ENCODE measurements at regions not wholly inside any gene's neighbourhood (a gene's known extent, or its start where the extent isn't known, plus 50 kb on each side); places are given as distances from the start of the nearest gene placed in this dataset.

DNA sequence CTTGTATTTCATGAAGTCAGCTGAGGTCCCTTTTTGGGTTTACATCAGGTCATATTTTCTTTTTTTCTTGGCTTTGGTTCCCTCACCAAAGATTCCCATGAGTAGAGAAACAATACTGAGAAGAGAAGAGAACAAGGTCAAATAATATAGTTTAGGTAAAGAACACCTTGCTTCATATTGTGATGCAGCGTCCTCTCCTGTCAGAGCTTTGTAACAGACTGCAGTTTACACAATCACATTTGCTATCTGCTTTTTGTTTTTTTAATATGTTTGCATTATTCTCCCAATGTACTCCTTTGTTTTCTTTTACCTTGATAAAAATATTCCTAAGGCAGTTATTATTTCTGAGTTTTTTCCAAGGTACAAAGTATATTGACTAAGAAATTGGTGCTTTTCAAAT, 283.2 kb downstream of the SHOX2 start:
- no peaks in the 10 kb centered on the region for H3K36me3 ChIP-seq
- no peaks in the 10 kb centered on the region for H3K4me1 ChIP-seq
- H3K27ac ChIP-seq: no peak overlapping the region
- no peaks in the 10 kb centered on the region for H3K27me3 ChIP-seq
- no peak for TF ChIP-seq CTCF (IDR thresholded peaks at IDR 0.05)
- TF ChIP-seq POLR2A (IDR thresholded peaks at IDR 0.05): no peak
- H3K9me3 ChIP-seq: peaks cover 0 to 1% (median 0%) of the 10 kb centered on the region in 3 donors
- DNase-seq: no peak
- no peak overlapping the region for H3K4me3 ChIP-seq
- 67 to 70% methylated on average over 1 of the region's 1 CpG for WGBS, 2 donors
- intact Hi-C loops (cut with DNase I): no loop called here

- no peaks in the 10 kb centered on the region for H3K36me3 ChIP-seq
- intact Hi-C loops (cut with DNase I): no loop called here
- H3K27me3 ChIP-seq: no peaks in the 10 kb centered on the region
- TF ChIP-seq CTCF (IDR thresholded peaks at IDR 0.05) (no peak), POLR2A (IDR thresholded peaks at IDR 0.05) (no peak)
- H3K4me1 ChIP-seq: no peaks in the 10 kb centered on the region
- H3K9me3 ChIP-seq: no peaks in the 10 kb centered on the region
- no peak overlapping the region for H3K27ac ChIP-seq
- H3K4me3 ChIP-seq: no peak overlapping the region
- DNase-seq: no peak
These were observed 286.1 kb downstream of the SHOX2 start for GRCh38 chr3:157820157-157820517.

DNA sequence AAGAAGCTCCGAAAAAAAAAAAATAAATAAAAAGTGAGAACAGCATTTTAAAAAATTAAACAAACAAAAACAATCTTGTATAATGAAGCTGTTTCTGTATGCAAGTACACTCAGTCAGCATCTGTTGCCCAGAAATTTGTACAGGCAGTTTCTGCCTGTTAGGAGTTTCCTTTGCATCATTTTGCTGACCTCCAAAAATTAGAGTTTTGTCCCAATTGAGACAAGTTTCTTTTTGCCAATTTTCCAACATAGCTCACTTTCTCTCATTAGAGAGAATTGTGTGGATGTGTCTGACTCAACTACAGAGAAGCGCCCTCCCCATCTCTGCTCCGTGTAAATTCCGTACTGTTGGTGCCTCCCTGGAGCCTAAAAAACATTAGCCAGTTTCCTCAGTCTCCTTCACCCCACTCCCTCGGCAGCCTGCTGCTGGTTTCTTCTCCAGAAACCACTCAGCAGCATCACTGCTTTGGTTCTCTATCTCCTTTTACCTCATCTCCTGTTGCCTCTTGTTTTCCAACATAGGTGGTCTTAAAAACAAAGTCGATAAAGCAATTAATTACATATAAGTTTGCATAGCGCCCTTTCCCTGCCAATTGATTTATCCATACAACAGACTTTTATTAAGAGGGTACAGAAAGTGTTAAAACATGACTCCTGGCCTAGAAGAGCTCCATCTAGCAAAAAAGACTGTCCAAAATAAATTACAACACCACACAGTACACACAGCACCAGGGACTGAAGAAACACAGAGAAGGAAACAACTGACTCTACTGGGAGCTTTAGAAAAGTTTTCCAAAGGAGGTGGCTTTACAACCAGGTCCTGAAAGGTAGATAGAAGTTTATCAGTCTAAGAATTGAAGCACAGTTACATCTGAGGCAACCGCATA, 286.7 kb downstream of the SHOX2 start:
- Histone ChIP-seq H3K27ac (no peak overlapping the region), H3K27me3 (no peaks in the 10 kb centered on the region), H3K4me1 (no peaks in the 10 kb centered on the region), H3K36me3 (no peaks in the 10 kb centered on the region), H3K4me3 (no peak overlapping the region), H3K9me3 (no peaks in the 10 kb centered on the region)
- 42 to 51% methylated on average over 8 of the region's 8 CpGs for WGBS, 2 donors
- intact Hi-C loops (cut with DNase I): no loop called here
- TF ChIP-seq CTCF (IDR thresholded peaks at IDR 0.05) (no peak), POLR2A (IDR thresholded peaks at IDR 0.05) (no peak)
- no peak for DNase-seq

GRCh38 chr3:157816896-157817295, 289.3 kb downstream of the SHOX2 start:
- intact Hi-C loops (cut with DNase I): no loop called here

More at GRCh38 chr3:157816896-157817295, 289.3 kb downstream of the SHOX2 start:
- H3K27me3 ChIP-seq: no peaks in the 10 kb centered on the region
- no peaks in the 10 kb centered on the region for H3K9me3 ChIP-seq
- TF ChIP-seq CTCF (IDR thresholded peaks at IDR 0.05) (no peak), POLR2A (IDR thresholded peaks at IDR 0.05) (no peak)
- no peaks in the 10 kb centered on the region for H3K36me3 ChIP-seq
- no peak overlapping the region for H3K27ac ChIP-seq
- 42 to 67% methylated on average over 1 of the region's 1 CpG for WGBS, 2 donors
- H3K4me1 ChIP-seq: no peaks in the 10 kb centered on the region
- no peak overlapping the region for H3K4me3 ChIP-seq
- DNase-seq: no peak
